Sciatic nerve (tissue), 2 donors: ENCODE measurements at regions not wholly inside any gene's neighbourhood (a gene's known extent, or its start where the extent isn't known, plus 50 kb on each side); places are given as distances from the start of the nearest gene placed in this dataset.

Source experiments
- ATAC-seq: fragments of 200-7000 bp; cut with Tn5 transposase; one replicate; pipeline ENCODE4 v1.9.1; 2020; ENCODE audit warnings: mild to moderate bottlenecking, moderate library complexity
- DNase-seq: peaks from one replicate; pipeline ENCODE4 v3.0.0-alpha.2; 2020; ENCODE audit warnings: low spot score
- intact Hi-C: fragments of 100-400 bp; cut with DNase I; formaldehyde crosslinking; loops from one replicate; pipeline ENCODE4 v1.14.2; 2022
- donor health status: DM: no; HTN: no; CAD: no.
- donor health status: DM: no; HTN: no; CAD: no.

DNA sequence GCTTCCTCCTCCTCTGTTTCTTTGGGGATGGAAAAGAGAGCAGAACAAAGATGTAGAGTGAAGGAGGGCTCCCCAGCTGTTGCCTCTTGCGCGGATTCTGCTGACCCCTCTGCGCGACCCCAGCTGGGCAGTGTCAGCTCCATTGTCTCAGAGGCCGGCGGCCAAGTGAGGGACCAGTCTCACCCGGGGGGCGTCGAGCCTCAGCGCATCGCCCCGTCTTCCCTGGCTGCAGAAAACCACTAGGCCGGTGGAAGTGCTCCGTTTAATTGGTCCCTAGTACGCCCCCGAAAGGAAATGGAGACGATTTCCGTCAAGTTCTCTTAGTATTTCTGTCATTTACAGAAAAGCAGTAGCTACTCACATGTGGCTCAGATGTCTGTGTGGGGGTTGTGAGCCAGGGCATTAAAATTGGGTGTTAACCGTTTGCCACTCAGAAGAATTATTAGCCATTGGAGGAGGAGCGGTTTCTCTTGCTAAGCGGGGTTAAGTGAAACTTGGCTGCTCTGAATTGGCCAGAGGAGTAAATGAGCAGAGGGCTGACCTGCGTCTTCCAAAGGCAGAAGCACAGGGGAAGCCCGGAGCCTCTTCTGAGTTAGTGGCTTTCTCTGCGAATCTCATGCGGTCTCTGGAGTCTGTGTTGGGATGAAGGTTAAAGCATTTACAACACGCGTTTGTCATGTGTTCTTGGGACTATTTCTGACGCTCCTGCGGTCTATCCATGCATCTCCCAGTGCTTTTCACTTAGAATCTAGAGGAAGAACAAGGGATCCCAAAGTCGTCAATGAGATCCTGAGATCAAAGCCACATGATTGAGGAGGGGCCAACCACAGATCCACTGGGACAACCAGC lies 132.8 kb upstream of the MYO16 start:
- no peak for ATAC-seq
- DNase-seq = no peak
- intact Hi-C loops = no loop called here

DNA sequence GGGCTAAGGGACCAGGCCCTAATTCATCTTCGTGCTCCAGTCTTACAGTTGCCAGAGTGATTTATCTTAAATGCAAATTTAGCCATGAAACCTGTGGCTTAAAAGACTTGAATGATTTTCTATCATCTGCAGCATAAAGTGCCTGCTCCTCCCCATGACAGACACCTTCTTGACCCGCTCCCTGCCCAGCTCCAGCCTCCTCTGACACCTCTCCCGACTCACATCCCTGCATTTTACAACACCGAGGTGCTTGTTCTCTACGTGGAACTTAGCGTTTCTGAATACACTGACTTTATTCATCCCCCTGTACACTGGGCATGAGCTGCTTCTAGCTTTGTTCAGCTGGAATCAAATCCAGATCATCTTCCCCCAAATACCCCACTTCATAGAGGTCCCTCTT lies 128.7 kb upstream of the MYO16 start:
- intact Hi-C loops = no loop called here
- DNase-seq = no peak

GRCh38 chr13:108508263-108508662 lies 121.1 kb upstream of the MYO16 start:
- ATAC-seq = no peak
- no peak for DNase-seq
- intact Hi-C loops = no loop called here

More for the DNA sequence above, 128.7 kb upstream of the MYO16 start:
- ATAC-seq = no peak

DNA sequence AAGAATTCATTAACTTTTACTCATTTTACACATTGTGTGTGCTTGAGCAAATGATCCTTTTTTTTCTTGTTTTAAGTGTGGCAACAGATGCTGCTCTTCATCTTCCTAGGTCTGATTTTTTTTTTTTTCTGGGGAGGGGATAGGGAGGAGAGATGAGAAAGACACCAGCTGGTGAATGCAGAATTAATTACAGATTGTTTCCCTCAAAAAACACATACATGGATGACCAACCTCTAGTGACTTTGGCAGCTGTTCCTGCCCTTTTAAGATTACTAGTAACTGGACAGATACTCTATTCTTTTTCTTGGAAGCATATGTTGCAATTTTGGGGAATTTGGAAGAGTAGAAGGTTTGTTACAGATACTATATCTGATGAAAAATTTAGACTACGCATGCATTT lies 103.6 kb upstream of the MYO16 start:
- ATAC-seq (no peak), DNase-seq (no peak)
- intact Hi-C loops = no loop called here

DNA sequence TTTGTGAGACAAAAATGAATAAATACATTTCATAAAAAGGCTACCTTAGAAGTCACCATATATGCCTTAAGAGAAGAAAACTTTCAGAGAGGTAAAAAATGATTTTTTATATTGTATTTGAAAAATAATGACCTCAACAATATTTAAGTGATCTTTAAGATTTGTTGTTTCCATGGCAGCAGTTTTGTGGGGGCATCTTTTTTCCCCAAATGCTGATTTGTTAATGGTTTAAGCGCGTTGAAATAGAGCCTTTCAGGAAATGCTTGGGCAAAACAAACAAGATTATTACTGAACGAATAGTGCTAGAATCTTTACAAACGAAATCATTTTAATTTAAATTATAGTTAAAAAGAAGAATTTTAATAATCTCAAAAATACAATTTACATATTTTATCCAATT lies 103.1 kb upstream of the MYO16 start:
- ATAC-seq = no peak
- intact Hi-C loops = no loop called here
- DNase-seq = no peak

GRCh38 chr13:108527844-108528243 lies 101.6 kb upstream of the MYO16 start:
- intact Hi-C loops = no loop called here
- DNase-seq (no peak), ATAC-seq (no peak)

- intact Hi-C loops = no loop called here
- DNase-seq (no peak), ATAC-seq (no peak)
These were observed 101.1 kb upstream of the MYO16 start for GRCh38 chr13:108528303-108528702.

DNA sequence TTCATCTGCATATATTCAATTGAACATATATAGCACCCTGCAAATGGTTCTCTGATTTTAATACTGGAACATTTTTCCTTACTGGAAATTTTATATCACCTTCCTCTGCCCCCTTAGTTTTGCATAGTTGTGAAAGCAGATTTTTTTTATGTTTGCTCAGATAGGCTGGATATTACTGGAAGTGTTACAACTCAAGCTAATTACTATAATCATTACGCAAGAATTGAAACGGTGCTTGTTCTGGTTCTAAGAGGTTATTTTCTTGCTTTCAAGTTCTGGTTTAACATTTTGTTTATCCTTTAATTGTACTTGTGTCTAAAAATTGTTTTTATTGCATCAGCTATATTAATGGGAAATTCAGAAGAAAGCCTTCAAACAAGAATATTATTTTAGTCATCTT lies 95.6 kb upstream of the MYO16 start:
- no peak for ATAC-seq
- intact Hi-C loops = no loop called here

DNA sequence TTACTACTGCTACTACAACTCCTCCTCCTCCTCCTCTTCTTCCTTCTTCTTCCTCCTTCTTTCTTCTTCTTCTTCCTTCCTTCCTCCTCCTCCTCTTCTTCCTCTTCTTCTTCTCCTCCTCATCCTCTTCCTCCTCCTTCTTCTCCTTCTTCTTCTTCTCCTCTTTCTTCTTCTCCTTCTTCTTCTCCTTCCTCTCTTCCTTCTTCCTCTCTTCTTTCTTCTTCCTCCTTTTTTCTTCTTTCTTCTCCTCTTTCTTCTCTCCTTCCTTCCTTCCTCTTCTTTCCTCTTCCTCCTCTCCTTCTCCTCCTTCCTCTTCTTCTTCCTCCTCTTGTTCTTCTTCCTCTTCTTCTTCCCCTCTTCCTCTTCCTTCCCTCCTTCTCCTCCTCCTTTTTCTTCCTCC lies 94.7 kb upstream of the MYO16 start:
- no peak for ATAC-seq
- intact Hi-C loops = no loop called here

More for the DNA sequence above, 95.6 kb upstream of the MYO16 start:
- no peak for DNase-seq

GRCh38 chr13:108549934-108550333 lies 79.5 kb upstream of the MYO16 start:
- DNase-seq (no peak), ATAC-seq (no peak)
- intact Hi-C loops = no loop called here

More for the DNA sequence above, 94.7 kb upstream of the MYO16 start:
- DNase-seq = no peak

DNA sequence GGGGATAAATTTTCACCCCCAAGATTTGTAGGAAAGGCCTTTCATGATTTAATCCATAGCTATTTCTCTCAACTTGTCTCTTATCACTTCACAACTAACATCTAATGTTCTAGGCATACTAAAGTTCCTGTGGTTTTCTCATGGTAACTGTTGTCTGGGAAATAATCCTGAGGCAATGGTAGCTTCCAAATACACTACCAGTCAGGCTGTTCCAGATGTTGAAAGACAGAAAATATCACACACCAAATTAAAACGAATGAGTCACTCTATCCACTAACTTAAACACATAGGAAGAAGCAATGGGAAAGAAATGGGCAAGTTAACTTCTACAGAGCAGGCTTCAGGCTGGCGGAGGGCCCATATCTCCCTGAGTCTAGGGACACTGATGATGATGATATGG lies 77.7 kb upstream of the MYO16 start:
- ATAC-seq (no peak), DNase-seq (no peak)
- intact Hi-C loops = no loop called here

- intact Hi-C loops = no loop called here
- no peak for DNase-seq
These were observed 70.9 kb upstream of the MYO16 start for GRCh38 chr13:108558489-108558888.

GRCh38 chr13:108560093-108560492 lies 69.3 kb upstream of the MYO16 start:
- ATAC-seq = no peak
- intact Hi-C loops = no loop called here

More at GRCh38 chr13:108558489-108558888, 70.9 kb upstream of the MYO16 start:
- ATAC-seq = no peak

DNA sequence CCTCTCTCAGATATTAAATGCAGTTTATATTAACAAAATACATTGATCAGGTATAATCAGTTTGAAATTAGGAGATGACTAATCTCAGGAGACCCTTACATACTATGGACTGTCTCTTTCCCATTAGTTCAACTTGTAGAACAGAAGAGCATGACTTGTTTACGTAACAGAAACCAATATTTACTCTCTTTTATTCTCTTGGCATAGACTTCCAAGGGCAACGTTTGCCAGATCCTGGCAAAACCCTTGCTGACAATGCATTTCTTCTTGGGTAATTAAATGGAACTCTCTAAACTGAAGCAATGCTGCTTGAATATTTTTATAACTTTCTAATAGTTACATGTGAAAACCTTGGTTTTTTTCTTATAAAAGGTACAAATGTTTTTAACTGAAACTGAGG lies 68.3 kb upstream of the MYO16 start:
- DNase-seq (no peak), ATAC-seq (no peak)
- intact Hi-C loops = no loop called here

More at GRCh38 chr13:108560093-108560492, 69.3 kb upstream of the MYO16 start:
- no peak for DNase-seq

DNA sequence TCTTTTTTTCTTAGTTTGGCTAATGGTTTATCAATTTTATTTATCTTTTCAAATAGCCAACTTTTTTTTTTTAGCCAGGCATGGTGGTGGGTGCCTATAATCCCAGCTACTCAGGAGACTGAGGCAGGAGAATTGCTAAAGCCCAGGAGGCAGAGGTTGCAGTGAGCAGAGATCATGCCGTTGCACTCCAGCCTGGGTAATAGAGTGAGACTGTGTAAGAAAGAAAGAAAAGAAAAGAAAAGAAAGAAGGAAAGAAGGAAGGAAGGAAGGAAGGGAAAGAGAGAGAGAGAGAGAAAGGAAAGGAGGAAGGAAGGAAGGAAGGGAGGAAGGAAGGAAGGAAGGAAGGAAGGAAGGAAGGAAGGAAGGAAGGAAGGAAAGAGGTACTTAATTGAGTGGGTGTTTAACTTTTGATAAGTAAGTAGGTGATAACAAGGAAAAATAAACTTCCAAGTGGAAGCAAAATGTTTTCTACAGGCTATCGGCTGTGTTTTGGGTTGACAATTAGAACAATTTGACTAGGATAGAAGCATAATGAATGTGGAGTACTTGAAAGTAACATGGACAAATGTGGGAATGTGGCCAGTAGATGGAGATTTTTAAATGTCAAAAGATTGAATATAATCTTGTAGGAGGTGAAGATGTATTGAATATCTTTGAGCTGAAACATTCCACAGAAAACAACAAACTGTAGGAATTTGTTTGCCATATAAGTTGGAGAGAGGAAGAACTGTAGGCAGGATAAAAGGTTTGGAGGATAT lies 62.8 kb upstream of the MYO16 start:
- intact Hi-C loops = no loop called here
- no peak for ATAC-seq
- DNase-seq = no peak

- intact Hi-C loops = no loop called here
- ATAC-seq (no peak), DNase-seq (no peak)
These were observed 56.6 kb upstream of the MYO16 start for GRCh38 chr13:108572782-108573211.

DNA sequence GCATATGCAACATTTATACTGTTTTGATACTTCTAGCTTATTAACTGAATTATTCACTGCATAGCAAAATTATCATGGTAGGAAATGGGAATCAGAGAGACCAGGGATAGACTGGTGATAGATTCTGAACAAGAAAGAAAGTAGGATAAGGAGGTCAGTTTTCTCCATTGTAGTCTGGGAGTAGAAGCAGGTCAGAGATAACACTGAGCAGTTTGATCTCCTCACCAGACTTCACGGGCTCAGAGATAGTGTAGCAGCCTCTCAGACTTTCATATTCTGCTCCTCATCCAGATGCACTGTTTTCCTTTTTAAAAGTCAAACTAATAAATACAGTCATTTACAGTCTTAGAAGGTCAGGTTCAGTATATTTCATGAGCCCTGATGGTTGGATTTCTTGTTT lies 56.0 kb upstream of the MYO16 start:
- no peak for DNase-seq

GRCh38 chr13:108574856-108575255 lies 54.6 kb upstream of the MYO16 start:
- intact Hi-C loops = no loop called here
- DNase-seq (no peak), ATAC-seq (no peak)

More for the DNA sequence above, 56.0 kb upstream of the MYO16 start:
- intact Hi-C loops = no loop called here
- ATAC-seq = no peak

- intact Hi-C loops = no loop called here
- DNase-seq (no peak), ATAC-seq (no peak)
These were observed 54.0 kb upstream of the MYO16 start for GRCh38 chr13:108575430-108575829.
